Prostate gland (tissue), 2 donors: ENCODE measurements at regions not wholly inside any gene's neighbourhood (a gene's known extent, or its start where the extent isn't known, plus 50 kb on each side); places are given as distances from the start of the nearest gene placed in this dataset.

Experiments
- CTCF ChIP-seq, 4 experiments: fragments of 200-600 bp in 2 of 4; fragments of 450-650 bp in 2 of 4; sonication (generic) in 2 of 4; IDR thresholded peaks; 1 replicate in 3 of 4; 2 replicates in 1 of 4; pipeline ENCODE4 v1.5.1; 2016 to 2019; ENCODE audit warnings: antibody characterized with exemption in 4 of 4, mild to moderate bottlenecking in 2 of 4, moderate library complexity in 2 of 4
- POLR2A ChIP-seq: fragments of 450-650 bp; IDR thresholded peaks from one replicate; pipeline ENCODE4 v1.6.1; 2016; ENCODE audit warnings: antibody characterized with exemption, mild to moderate bottlenecking
- POLR2AphosphoS5 ChIP-seq: sonication (generic); formaldehyde crosslinking; IDR thresholded peaks from one replicate; pipeline ENCODE4 v1.6.1; 2017; ENCODE audit warnings: antibody characterized with exemption

GRCh38 chr6:6942831-6943230 lies 164.9 kb upstream of the RREB1 start:
- TF ChIP-seq POLR2AphosphoS5, result peak; percentile 9
- TF ChIP-seq CTCF (IDR thresholded peaks at IDR 0.05), result no peak
- no peak for TF ChIP-seq POLR2A
